Dedifferentiated amniotic fluid mesenchymal stem cell (primary cell): ENCODE measurements at regions not wholly inside any gene's neighbourhood (a gene's known extent, or its start where the extent isn't known, plus 50 kb on each side); places are given as distances from the start of the nearest gene placed in this dataset.
A peak's percentile ranks its signal among the peaks of the same experiment; 100 is the strongest.
"Not testable (repeated sequence)": the region's sequence is repeated elsewhere in the genome, so short reads cannot be mapped to it uniquely, and the experiment has no call there.

ENCODE experiments used
- DNase-seq: peaks from one replicate; pipeline ENCODE4 v3.0.0-alpha.2; 2016; ENCODE audit errors: extremely low spot score

GRCh38 chr14:52124791-52125684 lies 56.2 kb upstream of the NID2 start:
- peak; percentile 63 for DNase-seq

- DNase-seq: not testable (repeated sequence)
These were observed 53.3 kb upstream of the NID2 start for GRCh38 chr14:52122163-52122562.

- DNase-seq: no peak
These were observed 52.6 kb upstream of the NID2 start for GRCh38 chr14:52121441-52121840.

- DNase-seq: no peak
These were observed 50.2 kb upstream of the NID2 start for GRCh38 chr14:52119030-52119429.
